ENCODE measurements at regions not wholly inside any gene's neighbourhood (a gene's known extent, or its start where the extent isn't known, plus 50 kb on each side); places are given as distances from the start of the nearest gene placed in this dataset.

- TF ChIP-seq CTCF (IDR thresholded peaks at IDR 0.05) (no peak), POLR2A (IDR thresholded peaks at IDR 0.05) (no peak)
Measured at GRCh38 chr16:59090541-59090940, 356.4 kb upstream of the GOT2 start.

Data from uterus (tissue), 2 donors.